Sigmoid colon (tissue), 4 donors: ENCODE measurements at regions not wholly inside any gene's neighbourhood (a gene's known extent, or its start where the extent isn't known, plus 50 kb on each side); places are given as distances from the start of the nearest gene placed in this dataset.

Source experiments
- CTCF ChIP-seq, 4 experiments: fragments of 450-650 bp in 3 of 4; fragments of 200-600 bp in 1 of 4; IDR thresholded peaks; one replicate each; pipeline ENCODE4 v1.5.1; 2016 to 2019; ENCODE audit warnings: antibody characterized with exemption in 4 of 4, mild to moderate bottlenecking in 3 of 4, moderate library complexity in 2 of 4
- EP300 ChIP-seq, 4 donors: sonication (generic); formaldehyde crosslinking; IDR thresholded peaks; one replicate each; pipeline ENCODE4 v1.6.1; 2017; ENCODE audit warnings: antibody characterized with exemption in 4 of 4
- POLR2A ChIP-seq, 2 donors: fragments of 450-650 bp; IDR thresholded peaks; one replicate each; pipeline ENCODE4 v1.6.1; 2016; ENCODE audit warnings: antibody characterized with exemption in 2 of 2, mild to moderate bottlenecking in 2 of 2, moderate library complexity in 2 of 2
- POLR2AphosphoS5 ChIP-seq, 4 donors: sonication (generic); formaldehyde crosslinking; IDR thresholded peaks; one replicate each; pipeline ENCODE4 v1.6.1; 2017; ENCODE audit warnings: antibody characterized with exemption in 4 of 4

GRCh38 chr11:86148345-86148747, 79.5 kb upstream of the PICALM start:
- TF ChIP-seq EP300 (IDR thresholded peaks at IDR 0.05), result no peak
- no peak for TF ChIP-seq POLR2AphosphoS5 (IDR thresholded peaks at IDR 0.05)
- no peak for TF ChIP-seq CTCF (IDR thresholded peaks at IDR 0.05)
- no peak for TF ChIP-seq POLR2A (IDR thresholded peaks at IDR 0.05)
